ENCODE measurements at regions not wholly inside any gene's neighbourhood (a gene's known extent, or its start where the extent isn't known, plus 50 kb on each side); places are given as distances from the start of the nearest gene placed in this dataset.

- H3K4me3 Mint-ChIP-seq (ENCODE audit: unreplicated experiment), result no peak overlapping the region
- CTCF ChIA-PET, result no interaction called here
- POLR2A ChIA-PET, result no interaction called here
- no peak for DNase-seq (ENCODE audit: unreplicated experiment)
- peaks cover 5% of the 10 kb centered on the region for H3K4me1 Mint-ChIP-seq (ENCODE audit: insufficient read depth, unreplicated experiment)
- no TSS peak for BruUV-seq (replicated peaks)
- H3K27ac Mint-ChIP-seq (ENCODE audit: low read depth, unreplicated experiment), result no peak overlapping the region
- H3K27me3 Mint-ChIP-seq (ENCODE audit: insufficient read depth, unreplicated experiment), result no peaks in the 10 kb centered on the region
- intact Hi-C loops (cut with micrococcal nuclease), result no loop called here
- peaks cover 2% of the 10 kb centered on the region for H3K9me3 Mint-ChIP-seq (ENCODE audit: unreplicated experiment)
- H3K36me3 Mint-ChIP-seq (ENCODE audit: insufficient read depth, unreplicated experiment), result no peaks in the 10 kb centered on the region
- TF ChIP-seq CTCF (IDR thresholded peaks at IDR 0.05; ENCODE audit: unreplicated experiment), result no peak
Measured at GRCh38 chr6:43965628-43966373, 161.5 kb downstream of the MRPL14 start.

- no peak for TF ChIP-seq CTCF (IDR thresholded peaks at IDR 0.05; ENCODE audit: unreplicated experiment)
- POLR2A ChIA-PET, result interaction anchor here (0.6 kb wide), 1 partner anchor 46 kb away, joined by 3 read pairs; no protein-coding TSS in a partner anchor
- no TSS peak for BruUV-seq (replicated peaks)
- H3K9me3 Mint-ChIP-seq (ENCODE audit: unreplicated experiment), result peaks cover 11% of the 10 kb centered on the region
- no peaks in the 10 kb centered on the region for H3K36me3 Mint-ChIP-seq (ENCODE audit: insufficient read depth, unreplicated experiment)
- H3K4me3 Mint-ChIP-seq (ENCODE audit: unreplicated experiment), result no peak overlapping the region
- H3K4me1 Mint-ChIP-seq (ENCODE audit: insufficient read depth, unreplicated experiment), result peaks cover 5% of the 10 kb centered on the region
- no peaks in the 10 kb centered on the region for H3K27me3 Mint-ChIP-seq (ENCODE audit: insufficient read depth, unreplicated experiment)
- DNase-seq (ENCODE audit: unreplicated experiment), result no peak
- CTCF ChIA-PET, result no interaction called here
- intact Hi-C loops (cut with micrococcal nuclease), result no loop called here
- H3K27ac Mint-ChIP-seq (ENCODE audit: low read depth, unreplicated experiment), result no peak overlapping the region
Measured at GRCh38 chr6:43964659-43965570, 162.3 kb downstream of the MRPL14 start.

GRCh38 chr6:43963877-43964658, 163.2 kb downstream of the MRPL14 start:
- Mint-ChIP-seq H3K27ac (ENCODE audit: low read depth, unreplicated experiment) (no peak overlapping the region), H3K27me3 (ENCODE audit: insufficient read depth, unreplicated experiment) (no peaks in the 10 kb centered on the region), H3K36me3 (ENCODE audit: insufficient read depth, unreplicated experiment) (no peaks in the 10 kb centered on the region), H3K4me3 (ENCODE audit: unreplicated experiment) (no peak overlapping the region), H3K4me1 (ENCODE audit: insufficient read depth, unreplicated experiment) (peaks cover 5% of the 10 kb centered on the region), H3K9me3 (ENCODE audit: unreplicated experiment) (peaks cover 14% of the 10 kb centered on the region)
- DNase-seq (ENCODE audit: unreplicated experiment), result no peak
- ChIA-PET POLR2A (no interaction called here), CTCF (interaction anchor here (0.6 kb wide), 1 partner anchor 24 kb away, joined by 4 read pairs; no protein-coding TSS in a partner anchor)
- no peak for TF ChIP-seq CTCF (IDR thresholded peaks at IDR 0.05; ENCODE audit: unreplicated experiment)
- no TSS peak for BruUV-seq (replicated peaks)
- intact Hi-C loops (cut with micrococcal nuclease), result no loop called here

GRCh38 chr6:43963203-43963602, 164.0 kb downstream of the MRPL14 start:
- Mint-ChIP-seq H3K4me1 (ENCODE audit: insufficient read depth, unreplicated experiment) (peaks cover 5% of the 10 kb centered on the region), H3K36me3 (ENCODE audit: insufficient read depth, unreplicated experiment) (no peaks in the 10 kb centered on the region), H3K4me3 (ENCODE audit: unreplicated experiment) (no peak overlapping the region), H3K9me3 (ENCODE audit: unreplicated experiment) (peaks cover 17% of the 10 kb centered on the region), H3K27me3 (ENCODE audit: insufficient read depth, unreplicated experiment) (no peaks in the 10 kb centered on the region), H3K27ac (ENCODE audit: low read depth, unreplicated experiment) (no peak overlapping the region)
- BruUV-seq (replicated peaks), result no TSS peak
- no peak for TF ChIP-seq CTCF (IDR thresholded peaks at IDR 0.05; ENCODE audit: unreplicated experiment)
- peak; percentile 13 for DNase-seq (ENCODE audit: unreplicated experiment)
- ChIA-PET POLR2A (no interaction called here), CTCF (no interaction called here)
- intact Hi-C loops (cut with micrococcal nuclease), result no loop called here

All from MCF 10A (cell line).